HEK293 (cell line): ENCODE measurements at regions not wholly inside any gene's neighbourhood (a gene's known extent, or its start where the extent isn't known, plus 50 kb on each side); places are given as distances from the start of the nearest gene placed in this dataset.

ENCODE experiments used
- CTCF ChIA-PET: fragments of 350-600 bp; formaldehyde crosslinking; extraction: SDS; loops from one replicate; lab custom pipeline; 2021; ENCODE audit warnings: antibody characterized with exemption; lab: Yijun Ruan, JAX
- POLR2A ChIA-PET: fragments of 300-600 bp; formaldehyde crosslinking; extraction: SDS; loops from one replicate; lab custom pipeline; 2020; ENCODE audit warnings: antibody characterized with exemption, inconsistent platforms; lab: Yijun Ruan, JAX
- H3K27ac ChIP-seq: fragments of 200-500 bp; sonication (Bioruptor generic); 2 replicates; pipeline ENCODE4 v1.5.1; 2014; ENCODE audit warnings: low read depth, low read length, control low read depth, inconsistent platforms; ENCODE audit errors: extremely low read depth
- H3K36me3 ChIP-seq, 2 experiments: fragments of 200-500 bp in 1 of 2; sonication (Bioruptor generic) in 1 of 2; 1 replicate in 1 of 2; 2 replicates in 1 of 2; pipeline ENCODE4 v1.5.1; 2014 to 2017; ENCODE audit warnings: inconsistent platforms in 2 of 2, low read length in 2 of 2; ENCODE audit not compliant: control insufficient read depth in 2 of 2, insufficient read depth in 1 of 2
- H3K4me1 ChIP-seq: fragments of 200-500 bp; sonication (Bioruptor generic); 2 replicates; pipeline ENCODE4 v1.5.1; 2014; ENCODE audit warnings: mild to moderate bottlenecking, low read length, inconsistent platforms; ENCODE audit not compliant: control insufficient read depth, insufficient read depth
- H3K4me3 ChIP-seq: 2 replicates; pipeline ENCODE4 v1.5.1; 2011; ENCODE audit warnings: low read depth, mild to moderate bottlenecking, control low read depth, low read length, moderate library complexity
- H3K9me3 ChIP-seq: fragments of 200-500 bp; sonication (Bioruptor generic); 2 replicates; pipeline ENCODE4 v1.5.1; 2014; ENCODE audit warnings: low read depth, low read length, inconsistent platforms; ENCODE audit not compliant: control insufficient read depth, insufficient read depth
- KLF8 ChIP-seq: fragments of 450-650 bp; formaldehyde crosslinking; IDR thresholded peaks from 2 replicates; pipeline ENCODE4 v1.5.1; 2016; ENCODE audit warnings: missing biosample characterization, missing genetic modification characterization
- MEIS1 ChIP-seq: sonication (generic); formaldehyde crosslinking; IDR thresholded peaks from 2 replicates; pipeline ENCODE4 v1.8.1; 2022; ENCODE audit warnings: missing genetic modification reagents, mild to moderate bottlenecking, borderline replicate concordance
- PRDM2 ChIP-seq: fragments of 450-650 bp; formaldehyde crosslinking; IDR thresholded peaks from 2 replicates; pipeline ENCODE4 v1.5.1; 2016; ENCODE audit warnings: missing biosample characterization, missing genetic modification characterization, borderline replicate concordance
- SP3 ChIP-seq: fragments of 450-650 bp; formaldehyde crosslinking; IDR thresholded peaks from 2 replicates; pipeline ENCODE4 v1.5.1; 2016; ENCODE audit warnings: missing biosample characterization, missing genetic modification characterization
- YY1 ChIP-seq: fragments of 450-650 bp; formaldehyde crosslinking; IDR thresholded peaks from 2 replicates; pipeline ENCODE4 v1.5.1; 2018; ENCODE audit warnings: missing biosample characterization, missing genetic modification characterization
- YY2 ChIP-seq: fragments of 450-650 bp; formaldehyde crosslinking; IDR thresholded peaks from 2 replicates; pipeline ENCODE4 v1.5.1; 2016; ENCODE audit warnings: missing biosample characterization, missing genetic modification characterization
- ZBTB44 ChIP-seq: fragments of 450-650 bp; IDR thresholded peaks from 2 replicates; pipeline ENCODE4 v1.5.1; 2018; ENCODE audit warnings: missing biosample characterization, mild to moderate bottlenecking, missing genetic modification characterization
- ZBTB7A ChIP-seq: fragments of 450-650 bp; formaldehyde crosslinking; IDR thresholded peaks from 2 replicates; pipeline ENCODE4 v1.5.1; 2016; ENCODE audit warnings: low read depth, missing biosample characterization, missing genetic modification characterization
- ZEB2 ChIP-seq: fragments of 450-650 bp; formaldehyde crosslinking; IDR thresholded peaks from 2 replicates; pipeline ENCODE4 v1.5.1; 2016; ENCODE audit warnings: missing biosample characterization, missing genetic modification characterization
- ZFP3 ChIP-seq: fragments of 450-650 bp; formaldehyde crosslinking; IDR thresholded peaks from 2 replicates; pipeline ENCODE4 v1.5.1; 2016; ENCODE audit warnings: low read depth, missing biosample characterization, missing genetic modification characterization
- ZNF140 ChIP-seq: fragments of 450-650 bp; formaldehyde crosslinking; IDR thresholded peaks from 2 replicates; pipeline ENCODE4 v1.5.1; 2016; ENCODE audit warnings: missing biosample characterization, missing genetic modification characterization
- ZNF248 ChIP-seq: fragments of 450-650 bp; formaldehyde crosslinking; IDR thresholded peaks from 2 replicates; pipeline ENCODE4 v1.5.1; 2017; ENCODE audit warnings: missing biosample characterization, missing genetic modification characterization
- ZNF473 ChIP-seq: fragments of 450-650 bp; formaldehyde crosslinking; IDR thresholded peaks from 2 replicates; pipeline ENCODE4 v1.5.1; 2017; ENCODE audit warnings: missing biosample characterization, missing genetic modification characterization
- ZNF501 ChIP-seq: fragments of 450-650 bp; formaldehyde crosslinking; IDR thresholded peaks from 2 replicates; pipeline ENCODE4 v1.5.1; 2016; ENCODE audit warnings: missing biosample characterization, missing genetic modification characterization
- ZNF529 ChIP-seq: fragments of 450-650 bp; formaldehyde crosslinking; IDR thresholded peaks from 2 replicates; pipeline ENCODE4 v1.5.1; 2017; ENCODE audit warnings: missing genetic modification characterization, missing biosample characterization; ENCODE audit not compliant: insufficient replicate concordance
- ZNF530 ChIP-seq: fragments of 450-650 bp; formaldehyde crosslinking; IDR thresholded peaks from 2 replicates; pipeline ENCODE4 v1.5.1; 2016; ENCODE audit warnings: low read depth, missing biosample characterization, missing genetic modification characterization
- ZNF549 ChIP-seq: fragments of 450-650 bp; IDR thresholded peaks from 2 replicates; pipeline ENCODE4 v1.5.1; 2018; ENCODE audit warnings: missing biosample characterization, missing genetic modification characterization, mild to moderate bottlenecking, inconsistent platforms, moderate library complexity
- ZNF560 ChIP-seq: fragments of 450-650 bp; formaldehyde crosslinking; IDR thresholded peaks from 2 replicates; pipeline ENCODE4 v1.5.1; 2017; ENCODE audit warnings: missing biosample characterization, missing genetic modification characterization, borderline replicate concordance
- ZNF561 ChIP-seq: fragments of 450-650 bp; IDR thresholded peaks from 2 replicates; pipeline ENCODE4 v1.5.1; 2018; ENCODE audit warnings: missing biosample characterization, missing genetic modification characterization, borderline replicate concordance
- ZNF585B ChIP-seq: fragments of 450-650 bp; formaldehyde crosslinking; IDR thresholded peaks from 2 replicates; pipeline ENCODE4 v1.5.1; 2016; ENCODE audit warnings: missing biosample characterization, missing genetic modification characterization
- ZNF660 ChIP-seq: fragments of 450-650 bp; IDR thresholded peaks from 2 replicates; pipeline ENCODE4 v1.5.1; 2018; ENCODE audit warnings: missing biosample characterization, mild to moderate bottlenecking, missing genetic modification characterization
- ZNF747 ChIP-seq: fragments of 450-650 bp; formaldehyde crosslinking; IDR thresholded peaks from 2 replicates; pipeline ENCODE4 v1.5.1; 2016; ENCODE audit warnings: missing biosample characterization, missing genetic modification characterization
- TF ChIP-seq, protein P1 (sequence below): fragments of 450-650 bp; formaldehyde crosslinking; IDR thresholded peaks from 2 replicates; pipeline ENCODE4 v1.5.1; 2017; ENCODE audit warnings: missing biosample characterization, missing genetic modification characterization
- TF ChIP-seq, protein P2 (sequence below): fragments of 450-650 bp; formaldehyde crosslinking; IDR thresholded peaks from 2 replicates; pipeline ENCODE4 v1.5.1; 2016; ENCODE audit warnings: missing biosample characterization, missing genetic modification characterization

- ChIA-PET CTCF (no interaction called here), POLR2A (no interaction called here)
- Histone ChIP-seq H3K4me1 (no peaks in the 10 kb centered on the region), H3K4me3 (no peak overlapping the region), H3K36me3 (no peaks in the 10 kb centered on the region), H3K9me3 (no peaks in the 10 kb centered on the region), H3K27ac (no peak overlapping the region)
- TF ChIP-seq ZBTB7A (tag by site-specific recombination) = no peak
- TF ChIP-seq ZNF585B (tag by site-specific recombination) = no peak
- no peak for TF ChIP-seq ZBTB44
- TF ChIP-seq, protein P1, sequence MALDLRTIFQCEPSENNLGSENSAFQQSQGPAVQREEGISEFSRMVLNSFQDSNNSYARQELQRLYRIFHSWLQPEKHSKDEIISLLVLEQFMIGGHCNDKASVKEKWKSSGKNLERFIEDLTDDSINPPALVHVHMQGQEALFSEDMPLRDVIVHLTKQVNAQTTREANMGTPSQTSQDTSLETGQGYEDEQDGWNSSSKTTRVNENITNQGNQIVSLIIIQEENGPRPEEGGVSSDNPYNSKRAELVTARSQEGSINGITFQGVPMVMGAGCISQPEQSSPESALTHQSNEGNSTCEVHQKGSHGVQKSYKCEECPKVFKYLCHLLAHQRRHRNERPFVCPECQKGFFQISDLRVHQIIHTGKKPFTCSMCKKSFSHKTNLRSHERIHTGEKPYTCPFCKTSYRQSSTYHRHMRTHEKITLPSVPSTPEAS (tag by site-specific recombination) = no peak
- TF ChIP-seq PRDM2 (tag by site-specific recombination) = no peak
- no peak for TF ChIP-seq ZEB2 (tag by site-specific recombination)
- TF ChIP-seq, protein P2, sequence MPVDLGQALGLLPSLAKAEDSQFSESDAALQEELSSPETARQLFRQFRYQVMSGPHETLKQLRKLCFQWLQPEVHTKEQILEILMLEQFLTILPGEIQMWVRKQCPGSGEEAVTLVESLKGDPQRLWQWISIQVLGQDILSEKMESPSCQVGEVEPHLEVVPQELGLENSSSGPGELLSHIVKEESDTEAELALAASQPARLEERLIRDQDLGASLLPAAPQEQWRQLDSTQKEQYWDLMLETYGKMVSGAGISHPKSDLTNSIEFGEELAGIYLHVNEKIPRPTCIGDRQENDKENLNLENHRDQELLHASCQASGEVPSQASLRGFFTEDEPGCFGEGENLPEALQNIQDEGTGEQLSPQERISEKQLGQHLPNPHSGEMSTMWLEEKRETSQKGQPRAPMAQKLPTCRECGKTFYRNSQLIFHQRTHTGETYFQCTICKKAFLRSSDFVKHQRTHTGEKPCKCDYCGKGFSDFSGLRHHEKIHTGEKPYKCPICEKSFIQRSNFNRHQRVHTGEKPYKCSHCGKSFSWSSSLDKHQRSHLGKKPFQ (tag by site-specific recombination) = no peak
- no peak for TF ChIP-seq ZNF560
Observed at GRCh38 chr10:129207297-129207696, 259.7 kb upstream of the MGMT start.

DNA sequence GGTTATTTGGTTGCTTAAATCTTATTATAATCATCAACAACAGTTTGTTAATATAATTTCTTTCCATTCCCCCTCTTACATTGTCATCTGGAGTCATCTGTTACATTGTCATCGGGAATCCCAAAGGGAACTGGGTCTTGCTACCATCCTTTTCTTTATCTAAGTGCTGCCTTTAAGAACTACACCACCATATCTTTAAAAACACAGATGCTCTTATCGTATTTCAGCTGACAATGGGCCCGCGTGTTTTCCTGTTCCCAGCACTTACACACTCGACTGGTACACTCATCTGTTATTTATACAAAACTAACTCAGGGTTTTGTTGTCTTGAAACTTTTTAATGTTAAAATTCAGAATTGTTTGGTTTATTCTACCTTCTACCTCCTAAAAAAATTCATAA lies 256.2 kb upstream of the MGMT start:
- Histone ChIP-seq H3K27ac (no peak overlapping the region), H3K4me3 (no peak overlapping the region), H3K4me1 (no peaks in the 10 kb centered on the region), H3K9me3 (no peaks in the 10 kb centered on the region), H3K36me3 (no peaks in the 10 kb centered on the region)
- ChIA-PET CTCF (no interaction called here), POLR2A (no interaction called here)
- TF ChIP-seq ZNF660 (tag by site-specific recombination) (no peak), ZNF529 (tag by site-specific recombination) (no peak), ZNF473 (tag by site-specific recombination) (no peak), ZNF549 (tag by site-specific recombination) (no peak), MEIS1 (CRISPR knock-in tag) (no peak), SP3 (tag by site-specific recombination) (no peak), ZNF140 (tag by site-specific recombination) (no peak), YY2 (tag by site-specific recombination) (no peak), ZNF747 (tag by site-specific recombination) (no peak), KLF8 (tag by site-specific recombination) (no peak), ZNF530 (tag by site-specific recombination) (no peak), ZNF501 (tag by site-specific recombination) (no peak), ZFP3 (tag by site-specific recombination) (no peak), YY1 (tag by site-specific recombination) (no peak), ZNF248 (tag by site-specific recombination) (no peak), ZNF561 (no peak)
